Peyer's patch (tissue), 4 donors: ENCODE measurements at regions not wholly inside any gene's neighbourhood (a gene's known extent, or its start where the extent isn't known, plus 50 kb on each side); places are given as distances from the start of the nearest gene placed in this dataset.

Experiments used
- CTCF ChIP-seq, 6 experiments: fragments of 450-650 bp in 4 of 6; fragments of 200-600 bp in 2 of 6; sonication (generic) in 1 of 6; IDR thresholded peaks; one replicate each; pipeline ENCODE4 v1.5.1; 2017 to 2019; ENCODE audit warnings: antibody characterized with exemption in 6 of 6, mild to moderate bottlenecking in 3 of 6, moderate library complexity in 1 of 6
- POLR2A ChIP-seq, 2 donors: fragments of 450-650 bp; IDR thresholded peaks; one replicate each; pipeline ENCODE4 v1.5.1; 2017; ENCODE audit warnings: antibody characterized with exemption in 2 of 2, mild to moderate bottlenecking in 2 of 2, moderate library complexity in 2 of 2

GRCh38 chr4:173871643-173872042 is 341.6 kb upstream of the HAND2 start:
- no peak for TF ChIP-seq POLR2A (IDR thresholded peaks at IDR 0.05)
- TF ChIP-seq CTCF (IDR thresholded peaks at IDR 0.05), result no peak
